ENCODE measurements at regions not wholly inside any gene's neighbourhood (a gene's known extent, or its start where the extent isn't known, plus 50 kb on each side); places are given as distances from the start of the nearest gene placed in this dataset.

DNA sequence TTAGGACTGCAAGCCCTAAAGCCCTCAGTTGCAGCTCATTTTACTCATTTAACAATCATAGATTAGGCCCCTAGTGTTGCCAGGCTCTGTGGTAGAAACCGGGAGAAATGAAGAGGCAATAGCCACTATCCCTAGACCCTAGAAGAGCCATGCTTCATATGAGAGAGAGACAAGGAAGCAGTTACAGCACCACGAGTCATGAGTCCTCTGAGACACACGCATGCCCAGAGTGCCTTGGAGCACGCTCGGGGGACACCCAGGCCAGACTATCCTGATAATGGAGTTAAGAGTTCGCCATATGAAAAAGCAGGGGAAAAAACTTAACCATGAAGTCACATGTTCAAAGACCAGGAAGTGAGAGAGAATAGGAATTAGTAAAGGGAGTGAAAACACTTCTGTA, 321.5 kb upstream of the PKDCC start:
- no peak for DNase-seq (ENCODE audit: low read depth)
- TF ChIP-seq, protein P1, sequence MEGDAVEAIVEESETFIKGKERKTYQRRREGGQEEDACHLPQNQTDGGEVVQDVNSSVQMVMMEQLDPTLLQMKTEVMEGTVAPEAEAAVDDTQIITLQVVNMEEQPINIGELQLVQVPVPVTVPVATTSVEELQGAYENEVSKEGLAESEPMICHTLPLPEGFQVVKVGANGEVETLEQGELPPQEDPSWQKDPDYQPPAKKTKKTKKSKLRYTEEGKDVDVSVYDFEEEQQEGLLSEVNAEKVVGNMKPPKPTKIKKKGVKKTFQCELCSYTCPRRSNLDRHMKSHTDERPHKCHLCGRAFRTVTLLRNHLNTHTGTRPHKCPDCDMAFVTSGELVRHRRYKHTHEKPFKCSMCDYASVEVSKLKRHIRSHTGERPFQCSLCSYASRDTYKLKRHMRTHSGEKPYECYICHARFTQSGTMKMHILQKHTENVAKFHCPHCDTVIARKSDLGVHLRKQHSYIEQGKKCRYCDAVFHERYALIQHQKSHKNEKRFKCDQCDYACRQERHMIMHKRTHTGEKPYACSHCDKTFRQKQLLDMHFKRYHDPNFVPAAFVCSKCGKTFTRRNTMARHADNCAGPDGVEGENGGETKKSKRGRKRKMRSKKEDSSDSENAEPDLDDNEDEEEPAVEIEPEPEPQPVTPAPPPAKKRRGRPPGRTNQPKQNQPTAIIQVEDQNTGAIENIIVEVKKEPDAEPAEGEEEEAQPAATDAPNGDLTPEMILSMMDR (IDR thresholded peaks at IDR 0.05; ENCODE audit: control insufficient read depth, insufficient read depth, low read depth, low read length, missing control alignments), result no peak
- H3K4me3 ChIP-seq (ENCODE audit: control insufficient read depth, low read depth, low read length), result no peak overlapping the region

DNA sequence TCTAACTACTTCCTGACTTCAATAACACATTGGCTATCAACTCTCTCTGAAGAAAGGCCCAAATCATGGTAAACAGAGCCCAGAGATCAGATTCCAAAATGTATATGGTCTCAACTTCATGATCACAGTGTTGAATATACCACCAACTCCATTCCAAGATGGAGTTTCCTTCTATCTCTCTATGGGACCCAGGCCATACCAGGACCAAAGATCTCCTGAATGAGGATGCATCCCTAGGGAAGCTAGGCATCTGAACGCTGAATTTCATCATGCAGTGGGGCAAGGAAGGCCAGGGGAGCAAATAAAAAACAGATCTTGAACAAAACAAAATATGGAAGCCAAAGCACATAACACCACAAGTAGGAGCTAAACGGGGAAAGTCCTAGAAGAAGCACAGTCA, 320.7 kb upstream of the PKDCC start:
- TF ChIP-seq, protein P1 (IDR thresholded peaks at IDR 0.05; ENCODE audit: control insufficient read depth, insufficient read depth, low read depth, low read length, missing control alignments), result no peak
- no peak overlapping the region for H3K4me3 ChIP-seq (ENCODE audit: control insufficient read depth, low read depth, low read length)
- no peak for DNase-seq (ENCODE audit: low read depth)

DNA sequence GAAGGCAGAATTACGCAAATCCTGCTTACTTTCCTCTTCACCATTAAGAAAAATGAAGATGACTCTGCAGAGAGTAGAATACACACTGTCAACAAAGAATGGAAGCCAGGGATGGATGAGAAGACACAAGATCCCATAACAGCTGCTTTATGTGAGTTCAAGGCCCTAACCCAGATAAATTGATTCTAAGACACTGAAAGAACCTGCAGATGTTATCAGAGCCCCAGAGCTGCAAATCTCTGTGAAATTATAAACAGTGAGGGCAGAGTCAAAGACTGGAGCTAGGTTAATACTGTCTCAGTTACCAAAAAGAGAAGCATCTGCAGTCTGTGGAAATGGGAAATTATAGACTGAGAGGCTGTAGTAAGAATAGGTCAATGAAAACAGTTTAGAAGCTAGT, 320.1 kb upstream of the PKDCC start:
- TF ChIP-seq, protein P1 (IDR thresholded peaks at IDR 0.05; ENCODE audit: control insufficient read depth, insufficient read depth, low read depth, low read length, missing control alignments), result no peak
- DNase-seq (ENCODE audit: low read depth), result no peak
- H3K4me3 ChIP-seq (ENCODE audit: control insufficient read depth, low read depth, low read length), result no peak overlapping the region

DNA sequence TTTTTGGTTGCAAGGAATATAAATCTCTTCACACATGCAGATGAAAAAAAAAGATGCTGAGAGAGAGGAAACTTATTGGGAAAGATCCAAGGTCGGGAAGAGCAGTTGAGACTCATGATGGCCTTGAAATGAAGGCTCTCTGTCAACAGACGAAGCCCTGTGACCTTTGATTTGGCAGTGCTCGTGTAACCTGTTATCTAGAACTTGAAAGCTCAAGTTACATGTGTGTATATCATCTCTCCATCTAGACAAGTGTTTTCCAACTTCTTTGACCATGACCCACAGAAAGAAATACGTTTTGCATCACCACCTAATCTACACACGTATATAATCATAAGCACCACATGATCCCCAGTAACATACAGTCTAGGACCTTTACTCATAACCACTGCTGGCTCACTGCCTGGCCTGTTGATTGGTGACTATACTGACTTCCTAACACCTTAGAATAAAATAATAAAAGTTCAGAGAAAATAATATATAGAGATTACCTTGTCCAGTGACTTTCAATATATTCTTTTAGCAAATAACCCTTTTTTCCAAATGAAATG, 319.0 kb upstream of the PKDCC start:
- H3K4me3 ChIP-seq (ENCODE audit: control insufficient read depth, low read depth, low read length), result no peak overlapping the region
- TF ChIP-seq, protein P1 (IDR thresholded peaks at IDR 0.05; ENCODE audit: control insufficient read depth, insufficient read depth, low read depth, low read length, missing control alignments), result no peak
- no peak for DNase-seq (ENCODE audit: low read depth)

DNA sequence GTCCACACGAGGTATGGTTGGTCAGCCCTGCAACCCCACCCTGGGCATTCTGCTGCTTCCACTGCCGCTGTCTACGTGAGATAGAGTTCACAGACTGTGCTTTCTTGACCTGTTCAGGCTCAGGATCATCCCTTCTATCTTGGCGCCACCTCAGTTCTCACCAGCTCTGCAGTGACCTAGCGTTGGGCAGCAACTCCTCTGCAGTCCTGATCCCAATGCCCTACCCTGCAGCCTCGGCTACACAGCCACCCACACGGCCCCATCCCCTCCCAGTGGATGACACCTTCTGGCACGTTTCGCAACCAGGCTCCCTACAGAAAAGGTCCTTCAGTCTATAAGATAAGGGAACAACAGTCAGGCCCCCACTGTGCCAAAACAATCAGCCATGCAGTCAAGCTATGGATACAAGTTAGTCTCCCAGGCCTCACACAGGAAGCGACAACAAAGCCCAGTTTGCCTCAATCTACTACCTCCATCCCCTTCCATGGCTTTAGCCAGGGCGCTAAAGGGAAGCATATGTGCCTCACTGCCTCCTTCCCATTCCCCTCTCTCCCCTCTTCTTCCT, 317.9 kb upstream of the PKDCC start:
- TF ChIP-seq, protein P1 (IDR thresholded peaks at IDR 0.05; ENCODE audit: control insufficient read depth, insufficient read depth, low read depth, low read length, missing control alignments), result no peak
- no peak for DNase-seq (ENCODE audit: low read depth)
- no peak overlapping the region for H3K4me3 ChIP-seq (ENCODE audit: control insufficient read depth, low read depth, low read length)

DNA sequence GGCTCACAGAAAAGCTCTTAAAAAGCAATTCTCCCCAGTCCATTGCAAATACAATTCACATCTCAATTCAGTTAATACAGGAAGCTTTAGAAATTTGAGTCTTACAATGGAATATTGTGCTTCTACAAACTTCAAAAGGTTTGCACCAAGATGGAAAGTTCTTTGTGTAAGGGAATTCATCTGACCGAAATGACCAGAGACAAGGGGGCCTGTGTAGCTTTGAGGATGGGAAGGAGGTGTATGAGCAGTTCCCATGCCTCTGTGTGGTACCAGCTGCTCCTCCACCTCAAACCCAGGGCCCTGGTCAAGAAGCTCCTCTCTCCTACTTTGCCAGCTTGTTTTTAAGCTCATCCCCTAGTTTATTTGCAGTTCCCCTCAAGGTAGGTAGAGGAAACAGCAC, 312.8 kb upstream of the PKDCC start:
- TF ChIP-seq, protein P1 (IDR thresholded peaks at IDR 0.05; ENCODE audit: control insufficient read depth, insufficient read depth, low read depth, low read length, missing control alignments), result no peak
- DNase-seq (ENCODE audit: low read depth), result no peak
- H3K4me3 ChIP-seq (ENCODE audit: control insufficient read depth, low read depth, low read length), result no peak overlapping the region
